Upper lobe of right lung (tissue), 1 donor: ENCODE measurements at regions not wholly inside any gene's neighbourhood (a gene's known extent, or its start where the extent isn't known, plus 50 kb on each side); places are given as distances from the start of the nearest gene placed in this dataset.

Experiments
- ATAC-seq: fragments of 200-7000 bp; cut with Tn5 transposase; one replicate; pipeline ENCODE4 v1.9.1; 2020; ENCODE audit warnings: mild to moderate bottlenecking, moderate library complexity
- DNase-seq: peaks from one replicate; pipeline ENCODE4 v3.0.0-alpha.2; 2020
- H3K27ac ChIP-seq: fragments of 200-600 bp; one replicate; pipeline ENCODE4 v1.8.0; 2022
- H3K27me3 ChIP-seq: fragments of 200-600 bp; one replicate; pipeline ENCODE4 v1.8.0; 2022; ENCODE audit warnings: mild to moderate bottlenecking
- H3K36me3 ChIP-seq: fragments of 200-600 bp; one replicate; pipeline ENCODE4 v1.8.0; 2022
- H3K4me1 ChIP-seq: fragments of 200-600 bp; one replicate; pipeline ENCODE4 v1.8.0; 2022
- H3K4me3 ChIP-seq: fragments of 200-600 bp; one replicate; pipeline ENCODE4 v1.8.0; 2022; ENCODE audit warnings: mild to moderate bottlenecking
- H3K9me3 ChIP-seq: fragments of 200-600 bp; one replicate; pipeline ENCODE4 v1.8.0; 2022
- CTCF ChIP-seq: fragments of 200-600 bp; IDR thresholded peaks from one replicate; pipeline ENCODE4 v1.8.0; 2022; ENCODE audit warnings: antibody characterized with exemption
- intact Hi-C: fragments of 100-400 bp; cut with DNase I; formaldehyde crosslinking; loops from one replicate; pipeline ENCODE4 v1.11.0; 2022
- donor health status: DM: no; HTN: yes; CAD: no; lungs with severe emphysema.

GRCh38 chr13:77975358-77976042 is 56.9 kb upstream of the EDNRB start:
- Histone ChIP-seq H3K36me3 (no peaks in the 10 kb centered on the region), H3K4me3 (no peak overlapping the region), H3K27ac (no peak overlapping the region), H3K4me1 (no peaks in the 10 kb centered on the region), H3K27me3 (no peaks in the 10 kb centered on the region), H3K9me3 (no peaks in the 10 kb centered on the region)
- no peak for DNase-seq
- no peak for ATAC-seq
- intact Hi-C loops: no loop called here
- no peak for TF ChIP-seq CTCF

DNA sequence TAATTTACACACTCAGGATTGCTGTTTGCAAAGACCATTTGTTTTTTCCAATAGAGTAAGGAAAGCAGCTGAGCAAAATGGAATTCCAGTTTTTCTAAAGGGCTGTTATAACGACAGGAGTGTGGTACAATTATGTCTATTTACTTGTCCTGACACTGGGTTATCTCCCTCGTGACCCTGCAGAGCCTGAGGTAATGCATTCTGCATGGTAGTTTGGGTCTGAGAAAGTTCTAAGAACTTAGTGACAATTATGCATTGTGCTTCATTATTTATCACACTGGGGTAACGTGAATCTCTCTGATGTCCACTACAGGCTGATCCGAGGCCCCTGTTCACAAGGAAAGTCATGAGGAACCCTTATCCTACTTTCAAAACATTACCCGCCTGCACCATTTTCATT is 50.7 kb upstream of the EDNRB start:
- H3K27me3 ChIP-seq: no peaks in the 10 kb centered on the region
- intact Hi-C loops: no loop called here
- no peaks in the 10 kb centered on the region for H3K4me1 ChIP-seq
- no peak overlapping the region for H3K4me3 ChIP-seq
- no peaks in the 10 kb centered on the region for H3K9me3 ChIP-seq
- no peak for DNase-seq
- no peaks in the 10 kb centered on the region for H3K36me3 ChIP-seq
- no peak overlapping the region for H3K27ac ChIP-seq
- TF ChIP-seq CTCF: no peak
- no peak for ATAC-seq
